GM10266 (cell line): ENCODE measurements at regions not wholly inside any gene's neighbourhood (a gene's known extent, or its start where the extent isn't known, plus 50 kb on each side); places are given as distances from the start of the nearest gene placed in this dataset.

Source experiments
- DNase-seq: peaks from one replicate; pipeline ENCODE4 v3.0.0; 2012; ENCODE audit errors: extremely low spot score
- TF ChIP-seq, protein P1 (sequence below): IDR thresholded peaks from 2 replicates; pipeline ENCODE4 v1.5.1; 2012; ENCODE audit warnings: mild to moderate bottlenecking, low read depth; ENCODE audit not compliant: control insufficient read depth, insufficient read depth; ENCODE audit errors: missing control alignments

DNA sequence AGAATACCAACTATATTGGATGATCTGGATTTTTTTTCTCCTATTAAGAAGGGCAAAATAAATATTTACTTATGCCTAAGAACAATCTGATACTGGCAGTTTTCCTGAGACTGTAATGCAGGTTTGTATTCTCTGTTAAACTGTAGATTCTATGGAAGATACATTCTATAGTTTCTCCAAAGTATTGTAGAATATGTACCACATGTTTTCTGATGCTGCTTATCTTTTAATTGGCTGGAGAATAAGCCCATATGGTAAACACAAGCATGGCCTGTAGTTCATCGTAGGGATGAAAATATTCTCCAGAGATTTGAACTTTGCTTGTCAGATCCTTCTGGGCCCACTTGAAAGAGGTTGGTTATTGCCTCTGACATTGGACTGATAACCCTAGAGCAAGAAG lies 99.1 kb downstream of the CENPW start:
- DNase-seq = no peak
- TF ChIP-seq, protein P1, sequence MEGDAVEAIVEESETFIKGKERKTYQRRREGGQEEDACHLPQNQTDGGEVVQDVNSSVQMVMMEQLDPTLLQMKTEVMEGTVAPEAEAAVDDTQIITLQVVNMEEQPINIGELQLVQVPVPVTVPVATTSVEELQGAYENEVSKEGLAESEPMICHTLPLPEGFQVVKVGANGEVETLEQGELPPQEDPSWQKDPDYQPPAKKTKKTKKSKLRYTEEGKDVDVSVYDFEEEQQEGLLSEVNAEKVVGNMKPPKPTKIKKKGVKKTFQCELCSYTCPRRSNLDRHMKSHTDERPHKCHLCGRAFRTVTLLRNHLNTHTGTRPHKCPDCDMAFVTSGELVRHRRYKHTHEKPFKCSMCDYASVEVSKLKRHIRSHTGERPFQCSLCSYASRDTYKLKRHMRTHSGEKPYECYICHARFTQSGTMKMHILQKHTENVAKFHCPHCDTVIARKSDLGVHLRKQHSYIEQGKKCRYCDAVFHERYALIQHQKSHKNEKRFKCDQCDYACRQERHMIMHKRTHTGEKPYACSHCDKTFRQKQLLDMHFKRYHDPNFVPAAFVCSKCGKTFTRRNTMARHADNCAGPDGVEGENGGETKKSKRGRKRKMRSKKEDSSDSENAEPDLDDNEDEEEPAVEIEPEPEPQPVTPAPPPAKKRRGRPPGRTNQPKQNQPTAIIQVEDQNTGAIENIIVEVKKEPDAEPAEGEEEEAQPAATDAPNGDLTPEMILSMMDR = no peak

DNA sequence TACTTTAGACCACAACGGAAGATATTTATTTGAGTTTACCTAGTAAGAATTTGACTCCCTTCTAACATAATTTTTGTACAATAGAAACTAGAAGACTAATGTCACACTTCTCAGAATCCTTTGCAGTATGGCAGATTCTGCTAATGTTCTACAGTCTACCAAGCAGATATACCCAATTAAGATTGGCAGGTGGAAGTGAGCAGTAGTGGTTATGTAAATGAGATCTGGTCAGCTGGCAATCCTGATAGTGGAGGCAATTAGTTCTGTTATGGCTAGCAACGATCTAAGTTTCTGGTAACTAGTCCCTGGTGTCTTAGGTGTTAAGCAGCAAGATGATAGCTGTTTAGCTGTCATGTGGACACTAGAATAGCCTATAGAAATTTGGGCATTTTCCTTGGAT lies 101.0 kb downstream of the CENPW start:
- no peak for DNase-seq
- TF ChIP-seq, protein P1 = no peak

DNA sequence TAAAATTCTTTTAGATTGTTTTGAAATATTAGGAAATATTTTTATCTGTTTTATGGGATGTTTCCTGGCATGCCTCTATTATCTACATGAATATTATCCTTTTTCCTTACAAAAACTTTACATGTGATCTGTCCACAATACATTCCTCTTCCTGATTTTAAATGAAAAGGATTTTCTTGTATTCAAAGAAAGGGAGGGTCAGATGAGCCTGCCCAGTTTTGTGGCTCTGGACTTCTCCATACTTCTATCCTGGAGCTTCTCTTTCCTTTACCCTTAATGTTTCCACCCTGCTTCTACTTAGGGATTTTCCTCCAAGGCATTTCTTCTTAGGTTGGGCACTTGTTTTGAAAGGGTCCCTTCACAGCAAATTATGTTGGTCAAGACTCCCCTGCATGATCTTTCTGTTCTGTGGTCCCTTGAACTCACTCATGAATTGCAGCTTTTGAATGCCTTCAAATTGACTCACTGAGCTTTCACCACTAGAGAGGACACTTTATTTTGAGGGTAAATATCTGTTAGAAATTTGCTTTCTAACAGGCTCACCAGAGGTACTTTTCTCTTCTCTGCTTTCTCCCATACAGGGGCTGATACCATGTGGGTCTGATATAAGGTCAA lies 104.9 kb downstream of the CENPW start:
- DNase-seq = no peak
- TF ChIP-seq, protein P1 = no peak

DNA sequence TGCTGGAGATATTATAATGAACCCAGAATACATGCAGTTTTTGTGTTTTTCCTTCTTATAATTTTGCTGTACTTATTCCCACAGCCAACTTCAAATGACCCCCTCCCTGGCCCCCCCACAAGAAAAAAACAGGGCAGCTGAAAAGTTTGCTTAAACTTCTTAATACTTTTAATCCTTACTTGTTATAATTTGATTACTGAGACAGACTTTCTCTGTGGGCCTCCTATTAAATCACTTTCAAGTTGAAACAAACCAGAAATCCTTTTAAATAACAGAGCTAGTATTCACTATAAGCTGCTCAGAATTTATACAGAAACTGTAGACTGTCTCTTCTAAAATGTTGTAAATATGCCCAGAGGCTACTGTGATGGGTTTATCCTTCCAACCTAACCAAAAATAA lies 106.3 kb downstream of the CENPW start:
- no peak for DNase-seq
- TF ChIP-seq, protein P1 = no peak

DNA sequence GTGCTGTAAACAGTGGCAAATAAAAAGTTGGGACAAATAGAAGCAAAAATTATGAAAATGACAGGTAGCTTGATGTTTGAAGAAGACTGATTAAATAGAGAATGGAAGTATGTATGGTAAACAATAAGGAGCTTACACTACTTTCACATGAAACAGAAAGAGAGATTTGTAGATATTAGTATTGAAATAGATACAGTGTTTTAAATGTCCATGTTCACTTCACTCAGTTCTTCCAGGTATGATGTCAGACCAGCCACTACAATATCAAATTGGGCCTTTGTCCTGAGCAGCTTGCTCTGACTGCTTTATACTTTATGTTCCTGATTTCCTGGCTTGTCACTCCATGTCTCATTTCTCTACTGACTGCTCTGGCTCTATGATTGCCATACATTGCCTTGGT lies 107.5 kb downstream of the CENPW start:
- no peak for DNase-seq
- TF ChIP-seq, protein P1 = no peak

DNA sequence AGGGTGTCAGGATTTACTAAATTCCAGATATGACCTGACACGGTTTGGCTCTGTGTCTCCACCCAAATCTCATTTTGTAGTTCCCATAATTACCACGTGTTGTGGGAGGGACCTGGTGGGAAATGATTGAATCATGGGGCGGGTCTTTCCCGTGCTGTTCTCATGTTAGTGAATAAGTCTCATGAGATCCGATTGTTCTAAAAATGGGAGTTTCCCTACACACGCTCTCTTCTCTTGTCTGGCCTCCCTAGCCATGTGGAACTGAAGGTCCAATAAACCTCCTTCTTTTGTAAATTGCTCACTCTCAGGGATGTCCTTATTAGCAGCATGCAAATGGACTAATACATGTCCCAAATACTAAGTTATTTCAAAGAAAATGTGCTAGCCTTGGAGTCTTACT lies 121.1 kb downstream of the CENPW start:
- DNase-seq = no peak
- TF ChIP-seq, protein P1 = no peak

DNA sequence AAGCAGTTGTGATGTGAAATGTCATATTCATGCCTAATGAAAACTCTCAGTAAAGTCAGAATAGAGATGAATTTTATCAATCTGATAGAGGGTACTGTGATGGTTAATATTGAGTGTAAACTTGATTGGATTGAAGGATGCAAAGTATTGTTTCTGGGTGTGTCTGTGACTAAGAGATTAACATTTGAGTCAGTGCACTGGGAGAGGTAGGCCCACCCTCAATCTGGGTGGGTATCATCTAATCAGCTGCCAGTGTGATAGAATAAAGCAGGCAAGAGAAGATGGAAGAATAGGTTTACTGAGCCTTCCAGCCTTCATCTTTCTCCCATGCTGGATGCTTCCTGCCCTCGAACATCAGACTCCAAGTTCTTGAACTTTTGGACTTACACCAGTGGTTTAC lies 124.3 kb downstream of the CENPW start:
- TF ChIP-seq, protein P1 = no peak
- no peak for DNase-seq
